H9 (cell line): ENCODE measurements at regions not wholly inside any gene's neighbourhood (a gene's known extent, or its start where the extent isn't known, plus 50 kb on each side); places are given as distances from the start of the nearest gene placed in this dataset.

Source experiments
- DNase-seq: peaks from one replicate; pipeline ENCODE4 v3.0.0-alpha.2; 2017
- H2AFZ ChIP-seq: one replicate; pipeline ENCODE4 v1.6.1; 2013; ENCODE audit warnings: mild to moderate bottlenecking, low read length, control low read depth, moderate library complexity
- H2AK5ac ChIP-seq: 2 replicates; pipeline ENCODE4 v1.6.1; 2013; ENCODE audit warnings: low read length, control low read depth, mixed read lengths; ENCODE audit not compliant: insufficient read length
- H2BK120ac ChIP-seq: one replicate; pipeline ENCODE4 v1.6.1; 2013; ENCODE audit warnings: low read depth, mild to moderate bottlenecking, low read length, control low read depth, inconsistent platforms; ENCODE audit not compliant: poor library complexity, severe bottlenecking
- H2BK12ac ChIP-seq: 2 replicates; pipeline ENCODE4 v1.6.1; 2013; ENCODE audit warnings: low read length, control low read depth, mixed read lengths, low read depth; ENCODE audit not compliant: insufficient read length
- H2BK15ac ChIP-seq: 2 replicates; pipeline ENCODE4 v1.6.1; 2013; ENCODE audit warnings: low read depth, low read length, control low read depth
- H2BK20ac ChIP-seq: one replicate; pipeline ENCODE4 v1.6.1; 2013; ENCODE audit warnings: low read depth, mild to moderate bottlenecking, low read length, control low read depth, inconsistent platforms; ENCODE audit not compliant: poor library complexity, severe bottlenecking
- H2BK5ac ChIP-seq: 2 replicates; pipeline ENCODE4 v1.6.1; 2013; ENCODE audit warnings: low read length, control low read depth, mixed read lengths; ENCODE audit not compliant: insufficient read length
- H3K14ac ChIP-seq: 2 replicates; pipeline ENCODE4 v1.6.1; 2013; ENCODE audit warnings: low read length, control low read depth; ENCODE audit not compliant: insufficient read depth
- H3K18ac ChIP-seq: 2 replicates; pipeline ENCODE4 v1.6.1; 2013; ENCODE audit warnings: low read depth, mild to moderate bottlenecking, mixed read lengths, low read length, control low read depth; ENCODE audit not compliant: insufficient read length
- H3K23ac ChIP-seq: 2 replicates; pipeline ENCODE4 v1.6.1; 2013; ENCODE audit warnings: low read length, control low read depth, mixed read lengths, low read depth; ENCODE audit not compliant: insufficient read length
- H3K23me2 ChIP-seq: 2 replicates; pipeline ENCODE4 v1.6.1; 2013; ENCODE audit warnings: low read depth, mild to moderate bottlenecking, mixed read lengths, low read length, control low read depth; ENCODE audit not compliant: insufficient read length, poor library complexity, severe bottlenecking
- H3K27ac ChIP-seq: 2 replicates; pipeline ENCODE4 v1.5.1; 2013; ENCODE audit warnings: low read length, control low read depth, mixed read lengths, low read depth; ENCODE audit not compliant: insufficient read length
- H3K27me3 ChIP-seq: 2 replicates; pipeline ENCODE4 v1.6.1; 2013; ENCODE audit warnings: low read length, control low read depth, inconsistent platforms; ENCODE audit not compliant: insufficient read depth
- H3K4ac ChIP-seq: 2 replicates; pipeline ENCODE4 v1.6.1; 2013; ENCODE audit warnings: low read depth, mild to moderate bottlenecking, control low read depth, inconsistent platforms, low read length, moderate library complexity
- H3K4me1 ChIP-seq: 2 replicates; pipeline ENCODE4 v1.6.1; 2013; ENCODE audit warnings: low read length, control low read depth, inconsistent platforms; ENCODE audit not compliant: insufficient read depth
- H3K4me2 ChIP-seq: 2 replicates; pipeline ENCODE4 v1.6.1; 2013; ENCODE audit warnings: low read length, control low read depth, mixed read lengths; ENCODE audit not compliant: insufficient read length, insufficient read depth
- H3K56ac ChIP-seq: 2 replicates; pipeline ENCODE4 v1.6.1; 2013; ENCODE audit warnings: low read depth, mild to moderate bottlenecking, mixed read lengths, low read length, control low read depth; ENCODE audit not compliant: insufficient read length
- H3K79me1 ChIP-seq: 2 replicates; pipeline ENCODE4 v1.6.1; 2013; ENCODE audit warnings: low read depth, mild to moderate bottlenecking, moderate library complexity, low read length, control low read depth, inconsistent platforms; ENCODE audit not compliant: insufficient read depth, poor library complexity, severe bottlenecking
- H3K79me2 ChIP-seq: 2 replicates; pipeline ENCODE4 v1.6.1; 2013; ENCODE audit warnings: low read length, control low read depth, inconsistent platforms; ENCODE audit not compliant: insufficient read depth
- H3K9ac ChIP-seq: 2 replicates; pipeline ENCODE4 v1.6.1; 2013; ENCODE audit warnings: low read length, control low read depth, mixed read lengths; ENCODE audit not compliant: insufficient read length; ENCODE audit errors: extremely low read depth
- H3K9me3 ChIP-seq: one replicate; pipeline ENCODE4 v1.6.1; 2013; ENCODE audit warnings: low read depth, low read length, inconsistent platforms; ENCODE audit not compliant: control insufficient read depth
- H3T11ph ChIP-seq: one replicate; pipeline ENCODE4 v1.6.1; 2013; ENCODE audit warnings: mild to moderate bottlenecking, low read length, control low read depth, inconsistent platforms
- H4K20me1 ChIP-seq: one replicate; pipeline ENCODE4 v1.6.1; 2013; ENCODE audit not compliant: control insufficient read depth, insufficient read length, insufficient read depth
- H4K5ac ChIP-seq: 2 replicates; pipeline ENCODE4 v1.6.1; 2013; ENCODE audit warnings: low read depth, mild to moderate bottlenecking, mixed read lengths, low read length, control low read depth; ENCODE audit not compliant: insufficient read length
- H4K8ac ChIP-seq: replicated peaks from 2 replicates; pipeline ENCODE4 v1.6.1; 2013; ENCODE audit warnings: low read length, control low read depth, mixed read lengths, low read depth; ENCODE audit not compliant: insufficient read length
- H4K91ac ChIP-seq: 2 replicates; pipeline ENCODE4 v1.6.1; 2013; ENCODE audit warnings: low read depth, mild to moderate bottlenecking, moderate library complexity, mixed read lengths, low read length, control low read depth; ENCODE audit not compliant: insufficient read length
- H3K27ac Mint-ChIP-seq, 3 experiments: 2 replicates in 2 of 3; 3 replicates in 1 of 3; pipeline ENCODE4 v1.8.0; 2020 to 2021; ENCODE audit warnings: mixed read lengths in 3 of 3, mild to moderate bottlenecking in 1 of 3, moderate library complexity in 1 of 3
- H3K27me3 Mint-ChIP-seq: 2 replicates; pipeline ENCODE4 v1.8.0; 2021; ENCODE audit warnings: low read depth, mild to moderate bottlenecking, moderate library complexity, mixed read lengths
- H3K36me3 Mint-ChIP-seq, 3 experiments: 2 replicates in 2 of 3; 3 replicates in 1 of 3; pipeline ENCODE4 v1.8.0; 2020 to 2021; ENCODE audit warnings: low read depth in 3 of 3, mixed read lengths in 3 of 3; ENCODE audit not compliant: insufficient read depth in 1 of 3
- H3K4me1 Mint-ChIP-seq, 2 experiments: 2 replicates each; pipeline ENCODE4 v1.8.0; 2020; ENCODE audit warnings: mixed read lengths in 2 of 2
- H3K4me3 Mint-ChIP-seq, 2 experiments: 2 replicates in 1 of 2; 3 replicates in 1 of 2; pipeline ENCODE4 v1.8.0; 2020 to 2021; ENCODE audit warnings: mild to moderate bottlenecking in 2 of 2, mixed read lengths in 2 of 2, moderate library complexity in 1 of 2
- H3K9me3 Mint-ChIP-seq, 2 experiments: 2 replicates in 1 of 2; 3 replicates in 1 of 2; pipeline ENCODE4 v1.8.0; 2020; ENCODE audit warnings: mild to moderate bottlenecking in 2 of 2, mixed read lengths in 2 of 2, moderate library complexity in 1 of 2
- CTCF ChIP-seq: fragments of 200-600 bp; sonication (generic); conservative IDR thresholded peaks from 3 replicates; pipeline ENCODE4 v1.8.0; 2021; ENCODE audit warnings: antibody characterized with exemption, mild to moderate bottlenecking
- WGBS: extraction: QIAGEN DNeasy Blood & Tissue Kit; methylation state at CpG from one replicate; pipeline ENCODE4 v1.1.7; 2013; ENCODE audit warnings: missing lambda C conversion rate, low lambda C conversion rate, mixed read lengths; ENCODE audit not compliant: insufficient read length; ENCODE audit errors: extremely low coverage; 5-methylcytosine and 5-hydroxymethylcytosine counted together

GRCh38 chr3:944786-945185 is 148.0 kb upstream of the CNTN6 start:
- H3K23ac ChIP-seq, result no peak overlapping the region
- no peak overlapping the region for H3T11ph ChIP-seq
- H3K79me2 ChIP-seq, result no peaks in the 10 kb centered on the region
- no peak overlapping the region for H3K27ac ChIP-seq
- no peaks in the 10 kb centered on the region for H3K4me1 ChIP-seq
- H3K23me2 ChIP-seq, result no peaks in the 10 kb centered on the region
- H4K91ac ChIP-seq, result no peak overlapping the region
- H2BK20ac ChIP-seq, result no peak overlapping the region
- no peak for TF ChIP-seq CTCF
- no peak overlapping the region for H3K4me2 ChIP-seq
- no peak for DNase-seq
- Mint-ChIP-seq H3K4me3 (no peak overlapping the region), H3K27ac (no peak overlapping the region), H3K4me1 (no peaks in the 10 kb centered on the region), H3K9me3 (no peaks in the 10 kb centered on the region), H3K27me3 (no peaks in the 10 kb centered on the region), H3K36me3 (no peaks in the 10 kb centered on the region)
- no peaks in the 10 kb centered on the region for H4K20me1 ChIP-seq
- no peak overlapping the region for H2AFZ ChIP-seq
- no peaks in the 10 kb centered on the region for H3K79me1 ChIP-seq
- no peak overlapping the region for H4K8ac ChIP-seq
- no peak overlapping the region for H2BK15ac ChIP-seq
- no peak overlapping the region for H2BK120ac ChIP-seq
- H2BK5ac ChIP-seq, result no peak overlapping the region
- no peak overlapping the region for H2AK5ac ChIP-seq
- H3K18ac ChIP-seq, result no peak overlapping the region
- H3K9me3 ChIP-seq, result no peaks in the 10 kb centered on the region
- no CpG with 5 or more reads among the region's 1 CpG for WGBS
- no peak overlapping the region for H3K9ac ChIP-seq
- no peak overlapping the region for H3K4ac ChIP-seq
- no peak overlapping the region for H3K56ac ChIP-seq
- no peak overlapping the region for H2BK12ac ChIP-seq
- H3K14ac ChIP-seq, result no peak overlapping the region
- no peaks in the 10 kb centered on the region for H3K27me3 ChIP-seq
- H4K5ac ChIP-seq, result no peak overlapping the region
